ENCODE measurements at regions not wholly inside any gene's neighbourhood (a gene's known extent, or its start where the extent isn't known, plus 50 kb on each side); places are given as distances from the start of the nearest gene placed in this dataset.

- TF ChIP-seq TAF1 (IDR thresholded peaks at IDR 0.05; ENCODE audit: low read depth) (no peak), REST (IDR thresholded peaks at IDR 0.05; ENCODE audit: low read depth) (no peak), RAD21 (IDR thresholded peaks at IDR 0.05; ENCODE audit: low read depth) (no peak), YY1 (IDR thresholded peaks at IDR 0.05; ENCODE audit: low read depth) (no peak), USF1 (IDR thresholded peaks at IDR 0.05) (no peak), FOXM1 (IDR thresholded peaks at IDR 0.05; ENCODE audit: borderline replicate concordance, low read depth) (no peak)
Observed at GRCh38 chr3:64427671-64428070, 202.4 kb upstream of the PRICKLE2 start.

- TF ChIP-seq NFIC (IDR thresholded peaks at IDR 0.05) (no peak), REST (IDR thresholded peaks at IDR 0.05; ENCODE audit: low read depth) (no peak), EP300 (IDR thresholded peaks at IDR 0.05; ENCODE audit: borderline replicate concordance) (no peak), TCF12 (IDR thresholded peaks at IDR 0.05; ENCODE audit: low read depth) (no peak), CREB1 (IDR thresholded peaks at IDR 0.05; ENCODE audit: low read depth) (no peak), YY1 (IDR thresholded peaks at IDR 0.05; ENCODE audit: low read depth) (no peak)
Observed at GRCh38 chr3:64426551-64426950, 201.3 kb upstream of the PRICKLE2 start.

GRCh38 chr3:64422932-64423331 is 197.7 kb upstream of the PRICKLE2 start:
- TF ChIP-seq FOXM1 (IDR thresholded peaks at IDR 0.05; ENCODE audit: borderline replicate concordance, low read depth) (no peak), EP300 (IDR thresholded peaks at IDR 0.05; ENCODE audit: borderline replicate concordance) (no peak), REST (IDR thresholded peaks at IDR 0.05; ENCODE audit: low read depth) (no peak), USF1 (IDR thresholded peaks at IDR 0.05) (no peak), MAX (IDR thresholded peaks at IDR 0.05) (no peak), NFIC (IDR thresholded peaks at IDR 0.05) (no peak)

- TF ChIP-seq EGR1 (IDR thresholded peaks at IDR 0.05): 0 out of 2 replicates have a peak, but pooled peaks have one; percentile 50
- TF ChIP-seq REST (IDR thresholded peaks at IDR 0.05; ENCODE audit: low read depth): no peak
- TF ChIP-seq RAD21 (IDR thresholded peaks at IDR 0.05; ENCODE audit: low read depth): no peak
Observed at GRCh38 chr3:64422192-64422591, 196.9 kb upstream of the PRICKLE2 start.

GRCh38 chr3:64417816-64418215 is 192.6 kb upstream of the PRICKLE2 start:
- TF ChIP-seq NFIC (IDR thresholded peaks at IDR 0.05) (peak; percentile 17; the same call in 1 of the 2 replicates), TEAD4 (IDR thresholded peaks at IDR 0.05) (no peak), TCF12 (IDR thresholded peaks at IDR 0.05; ENCODE audit: low read depth) (0 out of 2 replicates have a peak, but pooled peaks have one; percentile 23), ZBTB7A (IDR thresholded peaks at IDR 0.05; ENCODE audit: low read depth) (no peak), REST (IDR thresholded peaks at IDR 0.05; ENCODE audit: low read depth) (no peak), YY1 (IDR thresholded peaks at IDR 0.05; ENCODE audit: low read depth) (no peak), MAX (IDR thresholded peaks at IDR 0.05) (no peak), EP300 (IDR thresholded peaks at IDR 0.05; ENCODE audit: borderline replicate concordance) (no peak), EGR1 (IDR thresholded peaks at IDR 0.05) (no peak), FOXM1 (IDR thresholded peaks at IDR 0.05; ENCODE audit: borderline replicate concordance, low read depth) (no peak), USF1 (IDR thresholded peaks at IDR 0.05) (no peak), TAF1 (IDR thresholded peaks at IDR 0.05; ENCODE audit: low read depth) (no peak), CEBPB (IDR thresholded peaks at IDR 0.05) (no peak), CREB1 (IDR thresholded peaks at IDR 0.05; ENCODE audit: low read depth) (no peak), RAD21 (IDR thresholded peaks at IDR 0.05; ENCODE audit: low read depth) (no peak)

Data from Ishikawa (cell line).